ENCODE measurements at regions not wholly inside any gene's neighbourhood (a gene's known extent, or its start where the extent isn't known, plus 50 kb on each side); places are given as distances from the start of the nearest gene placed in this dataset.

DNA sequence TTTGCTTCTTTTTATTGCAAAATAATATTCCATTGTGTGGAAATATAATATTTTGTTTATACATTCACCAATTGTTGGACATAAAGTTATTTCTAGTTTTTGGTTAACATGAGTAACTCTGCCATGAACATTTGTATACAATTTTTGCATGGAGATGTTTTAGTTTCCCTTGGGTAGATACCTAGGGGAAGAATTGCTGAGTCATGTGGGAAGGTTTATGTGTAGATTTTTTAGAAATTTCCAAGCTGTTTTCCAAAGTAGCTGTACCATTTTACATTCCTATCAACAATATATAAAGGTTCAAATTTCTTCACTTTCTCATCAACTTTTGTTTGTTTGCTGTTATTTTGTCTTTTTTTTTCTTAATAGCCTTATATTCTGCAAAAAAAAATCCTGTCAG lies 664.7 kb upstream of the FBXO33 start:
- Histone ChIP-seq H3K79me1 (ENCODE audit: low read length) (no peaks in the 10 kb centered on the region), H2BK5ac (ENCODE audit: low read depth, low read length, poor library complexity) (no peak overlapping the region), H3K27me3 (ENCODE audit: insufficient read depth, low read length) (no peaks in the 10 kb centered on the region), H3K79me2 (ENCODE audit: control insufficient read depth, insufficient read depth, low read length, poor library complexity) (no peaks in the 10 kb centered on the region), H3K36me3 (ENCODE audit: control insufficient read depth in 1 of 2, insufficient read depth in 2 of 2, low read length in 2 of 2) (no peaks in the 10 kb centered on the region), H3K9ac (ENCODE audit: low read length) (no peak overlapping the region), H4K91ac (ENCODE audit: low read depth, low read length) (no peak overlapping the region), H3K18ac (ENCODE audit: low read length) (no peak overlapping the region), H2AFZ (ENCODE audit: insufficient read depth, low read length, poor library complexity) (no peak overlapping the region), H3K4me2 (ENCODE audit: low read length) (no peak overlapping the region), H4K12ac (ENCODE audit: low read depth, low read length) (no peak overlapping the region), H3K27ac (ENCODE audit: low read depth, low read length) (no peak overlapping the region), H4K8ac (ENCODE audit: low read depth, low read length) (no peak overlapping the region), H3K4me1 (ENCODE audit: control insufficient read depth in 1 of 2, insufficient read depth in 2 of 2, low read length in 2 of 2) (no peaks in the 10 kb centered on the region), H3K23ac (ENCODE audit: low read length) (no peak overlapping the region), H3K4ac (ENCODE audit: low read depth, low read length) (no peak overlapping the region), H2BK120ac (ENCODE audit: insufficient read depth, low read length, poor library complexity) (no peak overlapping the region), H2AK5ac (ENCODE audit: low read length) (no peak overlapping the region), H3K4me3 (ENCODE audit: low read depth, low read length) (no peak overlapping the region), H2BK12ac (ENCODE audit: low read length) (no peak overlapping the region), H3K9me3 (ENCODE audit: insufficient read depth, low read depth, low read length) (no peaks in the 10 kb centered on the region), H3K14ac (ENCODE audit: low read length) (no peak overlapping the region)
- no peak for DNase-seq

DNA sequence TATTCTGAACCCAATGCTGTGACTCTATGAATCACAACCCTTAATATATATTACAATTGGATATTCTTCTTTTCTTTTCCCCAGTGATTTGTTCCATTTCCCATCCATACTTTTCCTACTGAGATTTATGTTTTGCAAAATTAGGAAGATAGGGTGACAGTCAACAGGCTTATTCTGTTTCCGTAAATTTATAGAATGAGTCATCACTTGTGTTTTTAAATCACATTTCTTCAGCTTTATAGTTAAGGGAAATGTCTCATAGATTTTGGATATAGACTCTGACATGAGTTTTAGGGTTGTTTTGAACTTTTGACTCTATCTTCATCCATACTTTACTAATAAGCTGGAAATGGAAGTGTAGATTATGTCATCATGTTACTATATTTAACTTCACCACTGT lies 661.6 kb upstream of the FBXO33 start:
- Histone ChIP-seq H2BK5ac (ENCODE audit: low read depth, low read length, poor library complexity) (no peak overlapping the region), H3K9ac (ENCODE audit: low read length) (no peak overlapping the region), H3K27me3 (ENCODE audit: insufficient read depth, low read length) (no peaks in the 10 kb centered on the region), H4K8ac (ENCODE audit: low read depth, low read length) (no peak overlapping the region), H3K9me3 (ENCODE audit: insufficient read depth, low read depth, low read length) (no peaks in the 10 kb centered on the region), H3K4me1 (ENCODE audit: control insufficient read depth in 1 of 2, insufficient read depth in 2 of 2, low read length in 2 of 2) (no peaks in the 10 kb centered on the region), H2BK120ac (ENCODE audit: insufficient read depth, low read length, poor library complexity) (no peak overlapping the region), H2AFZ (ENCODE audit: insufficient read depth, low read length, poor library complexity) (no peak overlapping the region), H3K4me3 (ENCODE audit: low read depth, low read length) (no peak overlapping the region), H3K14ac (ENCODE audit: low read length) (no peak overlapping the region), H3K36me3 (ENCODE audit: control insufficient read depth in 1 of 2, insufficient read depth in 2 of 2, low read length in 2 of 2) (no peaks in the 10 kb centered on the region), H3K4ac (ENCODE audit: low read depth, low read length) (no peak overlapping the region), H3K79me2 (ENCODE audit: control insufficient read depth, insufficient read depth, low read length, poor library complexity) (no peaks in the 10 kb centered on the region), H3K18ac (ENCODE audit: low read length) (no peak overlapping the region), H3K79me1 (ENCODE audit: low read length) (no peaks in the 10 kb centered on the region), H3K23ac (ENCODE audit: low read length) (no peak overlapping the region), H3K27ac (ENCODE audit: low read depth, low read length) (no peak overlapping the region), H2AK5ac (ENCODE audit: low read length) (no peak overlapping the region), H4K12ac (ENCODE audit: low read depth, low read length) (no peak overlapping the region), H4K91ac (ENCODE audit: low read depth, low read length) (no peak overlapping the region), H3K4me2 (ENCODE audit: low read length) (no peak overlapping the region), H2BK12ac (ENCODE audit: low read length) (no peak overlapping the region)
- DNase-seq, result no peak
- no CpG with 5 or more reads among the region's 1 CpG for WGBS (ENCODE audit: extremely low coverage, insufficient coverage, insufficient read length)

DNA sequence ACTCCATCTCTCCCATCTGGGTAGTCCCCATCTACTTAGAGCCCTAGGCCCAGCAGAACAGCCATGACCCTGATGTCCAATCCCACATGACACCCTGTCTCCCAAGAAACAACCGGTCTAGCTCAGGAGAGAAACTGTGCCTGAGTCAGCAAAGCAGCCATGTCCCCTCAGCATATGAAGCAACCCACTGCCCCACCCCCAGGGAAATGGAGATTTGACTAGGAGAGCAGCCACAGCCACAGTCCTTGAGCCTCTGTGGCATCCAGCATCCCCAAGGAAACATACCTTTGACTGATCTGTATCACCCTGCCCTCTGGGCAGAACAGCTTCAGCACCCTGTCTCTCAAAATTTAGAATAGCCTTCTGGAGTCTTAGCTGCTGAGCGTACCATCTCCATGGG lies 641.9 kb upstream of the FBXO33 start:
- WGBS (ENCODE audit: extremely low coverage, insufficient coverage, insufficient read length), result no CpG with 5 or more reads among the region's 2 CpGs

DNA sequence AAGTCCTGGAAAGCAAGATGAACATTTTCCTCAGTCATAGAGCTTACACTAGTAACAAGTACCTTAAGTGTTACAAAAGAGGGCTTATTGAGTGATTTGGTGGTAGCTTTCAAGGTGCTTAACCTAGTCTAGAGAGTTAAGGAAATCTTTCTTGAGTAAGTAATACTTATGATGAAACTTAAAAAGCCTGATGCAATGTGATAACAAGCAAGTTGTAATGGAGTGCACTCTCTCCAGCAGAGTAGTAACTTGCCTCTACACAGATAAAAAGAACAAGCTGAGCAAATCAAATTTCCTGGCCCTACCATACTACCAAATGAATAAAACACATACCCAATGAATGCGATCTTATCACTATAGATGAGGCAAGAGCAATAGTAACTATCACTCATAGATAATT lies 639.9 kb upstream of the FBXO33 start:
- H3K4me1 ChIP-seq (ENCODE audit: control insufficient read depth in 1 of 2, insufficient read depth in 2 of 2, low read length in 2 of 2), result no peaks in the 10 kb centered on the region
- no CpG with 5 or more reads among the region's 1 CpG for WGBS (ENCODE audit: extremely low coverage, insufficient coverage, insufficient read length)
- H2AFZ ChIP-seq (ENCODE audit: insufficient read depth, low read length, poor library complexity), result no peak overlapping the region

More for the DNA sequence above, 641.9 kb upstream of the FBXO33 start:
- Histone ChIP-seq H2AFZ (ENCODE audit: insufficient read depth, low read length, poor library complexity) (no peak overlapping the region), H3K4me2 (ENCODE audit: low read length) (no peak overlapping the region), H3K36me3 (ENCODE audit: control insufficient read depth in 1 of 2, insufficient read depth in 2 of 2, low read length in 2 of 2) (no peaks in the 10 kb centered on the region), H3K23ac (ENCODE audit: low read length) (no peak overlapping the region), H3K14ac (ENCODE audit: low read length) (no peak overlapping the region), H2BK12ac (ENCODE audit: low read length) (no peak overlapping the region), H3K18ac (ENCODE audit: low read length) (no peak overlapping the region), H3K27me3 (ENCODE audit: insufficient read depth, low read length) (no peaks in the 10 kb centered on the region), H3K4ac (ENCODE audit: low read depth, low read length) (no peak overlapping the region), H2AK5ac (ENCODE audit: low read length) (no peak overlapping the region), H3K4me3 (ENCODE audit: low read depth, low read length) (peak overlapping the region; percentile 21), H3K79me1 (ENCODE audit: low read length) (no peaks in the 10 kb centered on the region), H3K27ac (ENCODE audit: low read depth, low read length) (no peak overlapping the region), H3K9ac (ENCODE audit: low read length) (no peak overlapping the region), H4K91ac (ENCODE audit: low read depth, low read length) (no peak overlapping the region), H3K4me1 (ENCODE audit: control insufficient read depth in 1 of 2, insufficient read depth in 2 of 2, low read length in 2 of 2) (no peaks in the 10 kb centered on the region), H3K9me3 (ENCODE audit: insufficient read depth, low read depth, low read length) (no peaks in the 10 kb centered on the region), H4K8ac (ENCODE audit: low read depth, low read length) (no peak overlapping the region), H2BK120ac (ENCODE audit: insufficient read depth, low read length, poor library complexity) (no peak overlapping the region), H3K79me2 (ENCODE audit: control insufficient read depth, insufficient read depth, low read length, poor library complexity) (no peaks in the 10 kb centered on the region), H2BK5ac (ENCODE audit: low read depth, low read length, poor library complexity) (no peak overlapping the region), H4K12ac (ENCODE audit: low read depth, low read length) (no peak overlapping the region)
- DNase-seq, result peak in 1 of 2 donors; percentile 1

More for the DNA sequence above, 639.9 kb upstream of the FBXO33 start:
- no peak overlapping the region for H4K12ac ChIP-seq (ENCODE audit: low read depth, low read length)
- no peaks in the 10 kb centered on the region for H3K79me1 ChIP-seq (ENCODE audit: low read length)
- no peak overlapping the region for H3K27ac ChIP-seq (ENCODE audit: low read depth, low read length)
- H3K18ac ChIP-seq (ENCODE audit: low read length), result no peak overlapping the region
- no peaks in the 10 kb centered on the region for H3K36me3 ChIP-seq (ENCODE audit: control insufficient read depth in 1 of 2, insufficient read depth in 2 of 2, low read length in 2 of 2)
- no peak overlapping the region for H2BK120ac ChIP-seq (ENCODE audit: insufficient read depth, low read length, poor library complexity)
- no peaks in the 10 kb centered on the region for H3K9me3 ChIP-seq (ENCODE audit: insufficient read depth, low read depth, low read length)
- H2BK12ac ChIP-seq (ENCODE audit: low read length), result no peak overlapping the region
- no peak overlapping the region for H2AK5ac ChIP-seq (ENCODE audit: low read length)
- no peak for DNase-seq
- H2BK5ac ChIP-seq (ENCODE audit: low read depth, low read length, poor library complexity), result no peak overlapping the region
- no peak overlapping the region for H4K8ac ChIP-seq (ENCODE audit: low read depth, low read length)
- H3K4me3 ChIP-seq (ENCODE audit: low read depth, low read length), result no peak overlapping the region
- H3K79me2 ChIP-seq (ENCODE audit: control insufficient read depth, insufficient read depth, low read length, poor library complexity), result no peaks in the 10 kb centered on the region
- H3K27me3 ChIP-seq (ENCODE audit: insufficient read depth, low read length), result no peaks in the 10 kb centered on the region
- H3K14ac ChIP-seq (ENCODE audit: low read length), result no peak overlapping the region
- H3K23ac ChIP-seq (ENCODE audit: low read length), result no peak overlapping the region
- no peak overlapping the region for H3K9ac ChIP-seq (ENCODE audit: low read length)
- H4K91ac ChIP-seq (ENCODE audit: low read depth, low read length), result no peak overlapping the region
- H3K4ac ChIP-seq (ENCODE audit: low read depth, low read length), result no peak overlapping the region
- no peak overlapping the region for H3K4me2 ChIP-seq (ENCODE audit: low read length)

Measured in trophoblast cell (in vitro differentiated cells and primary cell).